ENCODE measurements at regions not wholly inside any gene's neighbourhood (a gene's known extent, or its start where the extent isn't known, plus 50 kb on each side); places are given as distances from the start of the nearest gene placed in this dataset.

GRCh38 chr2:18741895-18742732, 152.7 kb upstream of the NT5C1B start:
- Histone ChIP-seq H3K27ac (ENCODE audit: extremely low read length, insufficient read depth, low read length) (no peak overlapping the region), H3K79me2 (ENCODE audit: insufficient read depth, low read length) (no peaks in the 10 kb centered on the region), H4K20me1 (ENCODE audit: insufficient read depth, low read length) (no peaks in the 10 kb centered on the region), H2AFZ (ENCODE audit: low read length) (no peak overlapping the region), H3K9ac (ENCODE audit: insufficient read depth, low read depth, low read length) (no peak overlapping the region), H3K4me3 (replicated peaks in 1 of 3; ENCODE audit: insufficient read depth in 1 of 3, low read depth in 2 of 3, low read length in 3 of 3) (no peak overlapping the region), H3K36me3 (replicated peaks in 1 of 2; ENCODE audit: control insufficient read depth in 1 of 2, insufficient read depth in 2 of 2, low read length in 2 of 2) (no peaks in the 10 kb centered on the region), H3K4me2 (ENCODE audit: low read depth, low read length) (no peak overlapping the region), H3K27me3 (ENCODE audit: control insufficient read depth in 1 of 2, insufficient read depth in 2 of 2, low read length in 2 of 2) (no peaks in the 10 kb centered on the region), H3K4me1 (ENCODE audit: insufficient read depth, low read length) (no peaks in the 10 kb centered on the region), H3K9me3 (ENCODE audit: low read length) (no peaks in the 10 kb centered on the region)
- in situ Hi-C loops (cut with HindIII; ENCODE audit: extremely low pct_ligation_motif_present, low pct_unique_long_range_greater_than_20kb): no loop called here
- intact Hi-C loops (cut with micrococcal nuclease; ENCODE audit: unreplicated experiment): loop anchor here (1.0 kb wide), 1 partner anchor 222 kb away; no protein-coding TSS in a partner anchor
- ATAC-seq: peak; percentile 47; the same call in 2 of the 3 replicates
- DNase-seq (ENCODE audit: low spot score): no peak
- FAIRE-seq: no peak
- CTCF ChIA-PET (ENCODE audit: low intra/inter-chr PET ratio, low total read pairs): no interaction called here
- BruUV-seq (replicated peaks): no TSS peak
- TF ChIP-seq ZNF101 (CRISPR knock-in tag; IDR thresholded peaks at IDR 0.05; ENCODE audit: borderline replicate concordance, low read depth) (no peak), NRL (CRISPR knock-in tag; IDR thresholded peaks at IDR 0.05; ENCODE audit: borderline replicate concordance) (no peak), HMG20B (CRISPR knock-in tag; conservative IDR thresholded peaks at IDR 0.05) (no peak), FOXJ3 (CRISPR knock-in tag; IDR thresholded peaks at IDR 0.05; ENCODE audit: borderline replicate concordance) (no peak), STAG1 (CRISPR knock-in tag; IDR thresholded peaks at IDR 0.05) (peak; percentile 22), SRSF1 (optimal IDR thresholded peaks at IDR 0.05; ENCODE audit: low read depth, low read length) (no peak), ZIK1 (CRISPR knock-in tag; IDR thresholded peaks at IDR 0.05; ENCODE audit: borderline replicate concordance, low read depth) (no peak)
- TF ChIP-seq, protein P1, sequence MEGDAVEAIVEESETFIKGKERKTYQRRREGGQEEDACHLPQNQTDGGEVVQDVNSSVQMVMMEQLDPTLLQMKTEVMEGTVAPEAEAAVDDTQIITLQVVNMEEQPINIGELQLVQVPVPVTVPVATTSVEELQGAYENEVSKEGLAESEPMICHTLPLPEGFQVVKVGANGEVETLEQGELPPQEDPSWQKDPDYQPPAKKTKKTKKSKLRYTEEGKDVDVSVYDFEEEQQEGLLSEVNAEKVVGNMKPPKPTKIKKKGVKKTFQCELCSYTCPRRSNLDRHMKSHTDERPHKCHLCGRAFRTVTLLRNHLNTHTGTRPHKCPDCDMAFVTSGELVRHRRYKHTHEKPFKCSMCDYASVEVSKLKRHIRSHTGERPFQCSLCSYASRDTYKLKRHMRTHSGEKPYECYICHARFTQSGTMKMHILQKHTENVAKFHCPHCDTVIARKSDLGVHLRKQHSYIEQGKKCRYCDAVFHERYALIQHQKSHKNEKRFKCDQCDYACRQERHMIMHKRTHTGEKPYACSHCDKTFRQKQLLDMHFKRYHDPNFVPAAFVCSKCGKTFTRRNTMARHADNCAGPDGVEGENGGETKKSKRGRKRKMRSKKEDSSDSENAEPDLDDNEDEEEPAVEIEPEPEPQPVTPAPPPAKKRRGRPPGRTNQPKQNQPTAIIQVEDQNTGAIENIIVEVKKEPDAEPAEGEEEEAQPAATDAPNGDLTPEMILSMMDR (CRISPR knock-in tag; IDR thresholded peaks at IDR 0.05): peak; percentile 10; the same call in 1 of the 2 replicates
- POLR2A ChIA-PET: no interaction called here
- 55% methylated on average over 12 of the region's 12 CpGs for WGBS (ENCODE audit: low lambda C conversion rate)
